ENCODE measurements at regions not wholly inside any gene's neighbourhood (a gene's known extent, or its start where the extent isn't known, plus 50 kb on each side); places are given as distances from the start of the nearest gene placed in this dataset.

- Mint-ChIP-seq H3K4me3 (no peak overlapping the region), H3K27ac (no peak overlapping the region), H3K27me3 (ENCODE audit: low read depth in 3 of 3) (peaks cover 2 to 6% (median 5%) of the 10 kb centered on the region in 3 donors), H3K4me1 (no peaks in the 10 kb centered on the region), H3K36me3 (no peaks in the 10 kb centered on the region), H3K9me3 (peaks cover 0 to 8% (median 5%) of the 10 kb centered on the region in 7 donors)
- no peak overlapping the region for H3K27ac ChIP-seq (ENCODE audit: low read depth in 1 of 2, low read length in 2 of 2)
- H3K4me3 ChIP-seq (replicated peaks in 1 of 3; ENCODE audit: low read depth in 2 of 3, low read length in 3 of 3), result no peak overlapping the region
- peaks cover 0 to 3% of the 10 kb centered on the region in 2 donors for H3K9me3 ChIP-seq (replicated peaks in 1 of 2; ENCODE audit: control insufficient read depth in 1 of 2, insufficient read depth in 1 of 2, low read length in 2 of 2)
- no peaks in the 10 kb centered on the region for H3K4me1 ChIP-seq (ENCODE audit: control insufficient read depth in 1 of 2, insufficient read depth in 2 of 2, low read length in 2 of 2)
- H3K27me3 ChIP-seq (ENCODE audit: control insufficient read depth in 2 of 2, insufficient read depth in 2 of 2, low read length in 2 of 2), result no peaks in the 10 kb centered on the region
- no peaks in the 10 kb centered on the region for H3K79me2 ChIP-seq (ENCODE audit: insufficient read depth, low read length)
- no peak overlapping the region for H3K4me2 ChIP-seq (replicated peaks; ENCODE audit: extremely low read depth, low read length, poor library complexity, severe bottlenecking)
- no peaks in the 10 kb centered on the region for H3K36me3 ChIP-seq (replicated peaks in 1 of 2; ENCODE audit: control insufficient read depth in 1 of 2, insufficient read depth in 2 of 2, low read length in 2 of 2)
- no peak overlapping the region for H3K9ac ChIP-seq (ENCODE audit: insufficient read depth, low read length, poor library complexity, severe bottlenecking)
- no peaks in the 10 kb centered on the region for H4K20me1 ChIP-seq (ENCODE audit: insufficient read depth, low read length)
- 90% methylated on average over 3 of the region's 6 CpGs for WGBS (ENCODE audit: insufficient coverage)
- intact Hi-C loops (cut with micrococcal nuclease), result no loop called here
- H2AFZ ChIP-seq (ENCODE audit: insufficient read depth, low read depth, low read length, poor library complexity, severe bottlenecking), result no peak overlapping the region
- no peak for DNase-seq
- no peak for TF ChIP-seq CTCF (IDR thresholded peaks at IDR 0.05)
Observed at GRCh38 chr5:174446446-174446845, 277.9 kb upstream of the MSX2 start.

DNA sequence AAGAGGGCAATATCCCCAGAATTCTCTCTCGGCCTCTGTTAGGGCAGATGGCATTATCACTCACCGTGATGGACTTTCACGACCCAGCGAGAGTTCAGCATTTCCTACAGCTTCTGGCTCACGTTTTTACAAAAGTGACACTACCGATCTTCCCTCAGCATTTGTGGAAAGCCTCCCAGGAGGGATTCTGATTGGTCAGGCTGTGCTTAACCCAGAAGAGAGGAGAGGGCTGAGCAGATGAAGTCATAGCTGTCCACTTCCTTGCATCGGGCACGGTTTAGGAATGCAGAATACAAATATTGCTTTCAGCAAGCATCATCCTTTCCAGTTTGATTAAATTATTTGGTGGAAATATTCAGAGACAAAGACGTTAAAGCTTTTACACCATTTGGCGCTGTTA lies 277.4 kb upstream of the MSX2 start:
- H3K9ac ChIP-seq (ENCODE audit: insufficient read depth, low read length, poor library complexity, severe bottlenecking), result no peak overlapping the region
- H2AFZ ChIP-seq (ENCODE audit: insufficient read depth, low read depth, low read length, poor library complexity, severe bottlenecking), result no peak overlapping the region
- no peak overlapping the region for H3K4me3 Mint-ChIP-seq
- no peak overlapping the region for H3K4me3 ChIP-seq (replicated peaks in 1 of 3; ENCODE audit: low read depth in 2 of 3, low read length in 3 of 3)
- TF ChIP-seq CTCF (IDR thresholded peaks at IDR 0.05), result no peak
- H3K27me3 ChIP-seq (ENCODE audit: control insufficient read depth in 2 of 2, insufficient read depth in 2 of 2, low read length in 2 of 2), result no peaks in the 10 kb centered on the region
- no peak overlapping the region for H3K4me2 ChIP-seq (replicated peaks; ENCODE audit: extremely low read depth, low read length, poor library complexity, severe bottlenecking)
- 100% methylated on average over 4 of the region's 10 CpGs for WGBS (ENCODE audit: insufficient coverage)
- H3K27me3 Mint-ChIP-seq (ENCODE audit: low read depth in 3 of 3), result peaks cover 1 to 6% (median 5%) of the 10 kb centered on the region in 3 donors
- H3K9me3 Mint-ChIP-seq, result peaks cover 0 to 8% (median 5%) of the 10 kb centered on the region in 7 donors
- no peaks in the 10 kb centered on the region for H3K36me3 Mint-ChIP-seq
- H3K27ac Mint-ChIP-seq, result no peak overlapping the region
- no peaks in the 10 kb centered on the region for H4K20me1 ChIP-seq (ENCODE audit: insufficient read depth, low read length)
- no peak overlapping the region for H3K27ac ChIP-seq (ENCODE audit: low read depth in 1 of 2, low read length in 2 of 2)
- H3K36me3 ChIP-seq (replicated peaks in 1 of 2; ENCODE audit: control insufficient read depth in 1 of 2, insufficient read depth in 2 of 2, low read length in 2 of 2), result no peaks in the 10 kb centered on the region
- H3K4me1 Mint-ChIP-seq, result no peaks in the 10 kb centered on the region
- DNase-seq, result no peak
- no peaks in the 10 kb centered on the region for H3K79me2 ChIP-seq (ENCODE audit: insufficient read depth, low read length)
- H3K9me3 ChIP-seq (replicated peaks in 1 of 2; ENCODE audit: control insufficient read depth in 1 of 2, insufficient read depth in 1 of 2, low read length in 2 of 2), result peaks cover 0 to 3% of the 10 kb centered on the region in 2 donors
- no peaks in the 10 kb centered on the region for H3K4me1 ChIP-seq (ENCODE audit: control insufficient read depth in 1 of 2, insufficient read depth in 2 of 2, low read length in 2 of 2)
- intact Hi-C loops (cut with micrococcal nuclease), result no loop called here

Data from CD14-positive monocyte (primary cell).